GM18502 (cell line): ENCODE measurements at regions not wholly inside any gene's neighbourhood (a gene's known extent, or its start where the extent isn't known, plus 50 kb on each side); places are given as distances from the start of the nearest gene placed in this dataset.

Source experiments
- ATAC-seq: cut with Tn5 transposase; IDR thresholded peaks from one replicate; pipeline ENCODE4 v1.9.1; 2021; ENCODE audit warnings: mild to moderate bottlenecking; ENCODE audit not compliant: unreplicated experiment, poor library complexity

- no peak for ATAC-seq
These were observed 97.2 kb downstream of the TRIM36 start for GRCh38 chr5:115072266-115073064.

GRCh38 chr5:115070737-115071136 lies 99.0 kb downstream of the TRIM36 start:
- no peak for ATAC-seq

GRCh38 chr5:115069087-115069968 lies 100.4 kb downstream of the TRIM36 start:
- peak; percentile 48 for ATAC-seq

GRCh38 chr5:115068239-115069086 lies 101.2 kb downstream of the TRIM36 start:
- ATAC-seq: peak; percentile 77

GRCh38 chr5:115064380-115064779 lies 105.3 kb downstream of the TRIM36 start:
- ATAC-seq: no peak

- ATAC-seq: no peak
These were observed 115.2 kb downstream of the TRIM36 start for GRCh38 chr5:115054387-115054951.

GRCh38 chr5:115052948-115053347 lies 116.8 kb downstream of the TRIM36 start:
- no peak for ATAC-seq

GRCh38 chr5:115050866-115051265 lies 118.8 kb downstream of the TRIM36 start:
- ATAC-seq: no peak

- no peak for ATAC-seq
These were observed 135.8 kb downstream of the TRIM36 start for GRCh38 chr5:115033861-115034260.

- no peak for ATAC-seq
These were observed 141.2 kb downstream of the TRIM36 start for GRCh38 chr5:115028557-115028956.

- no peak for ATAC-seq
These were observed 144.8 kb downstream of the TRIM36 start for GRCh38 chr5:115024922-115025321.

- ATAC-seq: no peak
These were observed 147.4 kb downstream of the TRIM36 start for GRCh38 chr5:115022303-115022702.

GRCh38 chr5:115016646-115017045 lies 153.1 kb downstream of the TRIM36 start:
- ATAC-seq: no peak

GRCh38 chr5:114999176-114999575 lies 170.5 kb downstream of the TRIM36 start:
- ATAC-seq: no peak

- ATAC-seq: no peak
These were observed 180.2 kb downstream of the TRIM36 start for GRCh38 chr5:114989512-114989911.

- no peak for ATAC-seq
These were observed 181.6 kb downstream of the TRIM36 start for GRCh38 chr5:114988096-114988495.

- no peak for ATAC-seq
These were observed 184.9 kb downstream of the TRIM36 start for GRCh38 chr5:114984796-114985195.

- no peak for ATAC-seq
These were observed 188.6 kb downstream of the TRIM36 start for GRCh38 chr5:114981111-114981510.

- ATAC-seq: peak; percentile 85
These were observed 191.6 kb downstream of the TRIM36 start for GRCh38 chr5:114977979-114978573.

GRCh38 chr5:114969482-114969881 lies 200.2 kb downstream of the TRIM36 start:
- ATAC-seq: no peak
